Vagina (tissue), 2 donors: ENCODE measurements at regions not wholly inside any gene's neighbourhood (a gene's known extent, or its start where the extent isn't known, plus 50 kb on each side); places are given as distances from the start of the nearest gene placed in this dataset.

Experiments used
- CTCF ChIP-seq, 3 experiments: fragments of 450-650 bp in 2 of 3; fragments of 200-600 bp in 1 of 3; sonication (generic) in 1 of 3; IDR thresholded peaks; one replicate each; pipeline ENCODE4 v1.5.1; 2017 to 2019; ENCODE audit warnings: antibody characterized with exemption in 3 of 3, mild to moderate bottlenecking in 2 of 3, moderate library complexity in 2 of 3
- POLR2A ChIP-seq, 2 donors: fragments of 450-650 bp; IDR thresholded peaks; one replicate each; pipeline ENCODE4 v1.6.1; 2017; ENCODE audit warnings: antibody characterized with exemption in 2 of 2, mild to moderate bottlenecking in 2 of 2, moderate library complexity in 2 of 2
- POLR2AphosphoS5 ChIP-seq, 2 donors: sonication (generic); formaldehyde crosslinking; IDR thresholded peaks; one replicate each; pipeline ENCODE4 v1.9.0; 2017; ENCODE audit warnings: antibody characterized with exemption in 2 of 2, mild to moderate bottlenecking in 2 of 2, low read depth in 1 of 2; ENCODE audit not compliant: insufficient read depth in 1 of 2

GRCh38 chr2:67670747-67671183 lies 273.6 kb downstream of the ETAA1 start:
- TF ChIP-seq CTCF (IDR thresholded peaks at IDR 0.05) (no peak), POLR2A (IDR thresholded peaks at IDR 0.05) (no peak), POLR2AphosphoS5 (IDR thresholded peaks at IDR 0.05; ENCODE audit: insufficient read depth in 1 of 2, low read depth in 1 of 2) (no peak)
